ENCODE measurements at regions not wholly inside any gene's neighbourhood (a gene's known extent, or its start where the extent isn't known, plus 50 kb on each side); places are given as distances from the start of the nearest gene placed in this dataset.

GRCh38 chrX:44080083-44080482 is 106.9 kb upstream of the NDP start:
- Histone ChIP-seq H3K27me3 (ENCODE audit: insufficient read depth, low read length) (no peaks in the 10 kb centered on the region), H3K14ac (ENCODE audit: insufficient read depth, low read length) (no peak overlapping the region), H3K27ac (ENCODE audit: insufficient read length, low read depth, low read length) (no peak overlapping the region), H2BK120ac (ENCODE audit: low read depth, low read length, poor library complexity, severe bottlenecking) (no peak overlapping the region), H4K8ac (replicated peaks; ENCODE audit: insufficient read length, low read depth, low read length) (no peak overlapping the region), H3K56ac (ENCODE audit: insufficient read length, low read depth, low read length) (no peak overlapping the region), H2BK5ac (ENCODE audit: insufficient read length, low read length) (no peak overlapping the region), H3K4me2 (ENCODE audit: insufficient read depth, insufficient read length, low read length) (no peak overlapping the region), H3K23ac (ENCODE audit: insufficient read length, low read depth, low read length) (no peak overlapping the region), H3K23me2 (ENCODE audit: insufficient read length, low read depth, low read length, poor library complexity, severe bottlenecking) (no peaks in the 10 kb centered on the region), H3K79me1 (ENCODE audit: insufficient read depth, low read depth, low read length, poor library complexity, severe bottlenecking) (no peaks in the 10 kb centered on the region), H2AK5ac (ENCODE audit: insufficient read length, low read length) (no peak overlapping the region), H2BK15ac (ENCODE audit: low read depth, low read length) (no peak overlapping the region), H3K9ac (ENCODE audit: extremely low read depth, insufficient read length, low read length) (no peak overlapping the region), H3K4ac (ENCODE audit: low read depth, low read length) (no peak overlapping the region), H3T11ph (ENCODE audit: low read length) (no peak overlapping the region), H4K20me1 (ENCODE audit: control insufficient read depth, insufficient read depth, insufficient read length) (no peaks in the 10 kb centered on the region), H2BK12ac (ENCODE audit: insufficient read length, low read depth, low read length) (no peak overlapping the region), H3K9me3 (ENCODE audit: control insufficient read depth, low read depth, low read length) (peaks cover 14% of the 10 kb centered on the region), H2AFZ (ENCODE audit: low read length) (no peak overlapping the region), H4K5ac (ENCODE audit: insufficient read length, low read depth, low read length) (no peak overlapping the region), H3K4me1 (ENCODE audit: insufficient read depth, low read length) (no peaks in the 10 kb centered on the region), H3K79me2 (ENCODE audit: insufficient read depth, low read length) (no peaks in the 10 kb centered on the region), H2BK20ac (ENCODE audit: low read depth, low read length, poor library complexity, severe bottlenecking) (no peak overlapping the region), H4K91ac (ENCODE audit: insufficient read length, low read depth, low read length) (no peak overlapping the region), H3K18ac (ENCODE audit: insufficient read length, low read depth, low read length) (no peak overlapping the region)
- no CpG with 5 or more reads among the region's 7 CpGs for WGBS (ENCODE audit: extremely low coverage, insufficient read length, low lambda C conversion rate)
- TF ChIP-seq CTCF (conservative IDR thresholded peaks at IDR 0.05), result no peak
- no peaks in the 10 kb centered on the region for H3K4me1 Mint-ChIP-seq
- no peak for DNase-seq
- H3K27ac Mint-ChIP-seq, result no peak overlapping the region
- peaks cover 0 to 7% (median 5%) of the 10 kb centered on the region in 3 experiments; a peak in 4 of 7 replicates for H3K36me3 Mint-ChIP-seq (ENCODE audit: insufficient read depth in 1 of 3, low read depth in 3 of 3)
- H3K27me3 Mint-ChIP-seq (ENCODE audit: low read depth), result no peaks in the 10 kb centered on the region
- H3K4me3 Mint-ChIP-seq, result no peak overlapping the region
- peaks cover 54 to 57% of the 10 kb centered on the region in 2 experiments for H3K9me3 Mint-ChIP-seq
